GM18508 (cell line): ENCODE measurements at regions not wholly inside any gene's neighbourhood (a gene's known extent, or its start where the extent isn't known, plus 50 kb on each side); places are given as distances from the start of the nearest gene placed in this dataset.
"Not testable (repeated sequence)": the region's sequence is repeated elsewhere in the genome, so short reads cannot be mapped to it uniquely, and the experiment has no call there.

Experiments
- ATAC-seq: cut with Tn5 transposase; IDR thresholded peaks from one replicate; pipeline ENCODE4 v1.9.1; 2021; ENCODE audit warnings: moderate number of reproducible peaks; ENCODE audit not compliant: insufficient read depth, unreplicated experiment

- ATAC-seq = no peak
Observed at GRCh38 chr9:78127279-78128225, 95.9 kb upstream of the GNAQ start.

GRCh38 chr9:78123808-78124207 is 92.2 kb upstream of the GNAQ start:
- ATAC-seq = no peak

GRCh38 chr9:78122631-78123030 is 91.0 kb upstream of the GNAQ start:
- ATAC-seq = no peak

DNA sequence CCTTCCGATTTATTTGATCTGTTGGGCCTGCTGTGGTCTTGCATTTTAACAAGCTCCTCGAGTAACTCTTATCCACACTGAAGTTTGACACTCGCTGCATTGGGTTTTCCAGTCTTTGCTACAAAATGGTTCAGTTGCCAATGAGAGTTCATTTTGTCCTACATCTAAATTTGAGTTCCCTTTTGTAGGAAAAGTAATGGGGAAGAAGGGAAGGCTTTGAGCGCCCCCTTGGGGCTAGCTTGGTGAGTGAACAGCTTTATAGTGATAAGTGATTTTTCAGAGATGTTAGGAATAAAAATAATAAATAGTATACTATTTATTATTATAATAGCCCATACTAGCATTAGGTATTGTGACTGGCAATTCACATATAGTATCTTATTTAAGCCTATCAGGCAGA is 89.9 kb upstream of the GNAQ start:
- no peak for ATAC-seq

- ATAC-seq = peak; percentile 90
Observed at GRCh38 chr9:78118742-78119473, 87.3 kb upstream of the GNAQ start.

GRCh38 chr9:78115073-78115472 is 83.5 kb upstream of the GNAQ start:
- no peak for ATAC-seq

DNA sequence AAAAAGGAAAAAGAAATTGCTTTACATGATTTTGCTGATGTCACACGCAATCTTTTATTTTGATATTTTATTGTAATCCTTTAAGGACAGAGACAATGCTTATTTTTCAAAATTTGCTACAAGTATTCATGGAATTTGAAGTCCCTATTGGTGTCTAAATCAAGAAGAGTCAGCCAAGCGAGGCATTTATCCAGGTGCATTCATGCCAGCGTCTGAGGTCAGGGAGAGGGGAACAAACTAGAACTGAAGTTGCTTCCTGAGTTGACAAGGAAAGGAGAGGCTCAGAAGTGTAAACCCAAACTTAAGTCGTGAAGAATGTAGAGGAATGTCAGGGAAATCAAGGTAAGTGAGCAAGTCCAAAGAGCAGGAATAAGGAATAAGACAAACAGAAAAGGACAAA is 83.0 kb upstream of the GNAQ start:
- ATAC-seq = no peak

- ATAC-seq = no peak
Observed at GRCh38 chr9:78112406-78112805, 80.8 kb upstream of the GNAQ start.

- no peak for ATAC-seq
Observed at GRCh38 chr9:78112004-78112403, 80.4 kb upstream of the GNAQ start.

GRCh38 chr9:78109075-78109474 is 77.5 kb upstream of the GNAQ start:
- no peak for ATAC-seq

GRCh38 chr9:78106586-78106985 is 75.0 kb upstream of the GNAQ start:
- ATAC-seq = not testable (repeated sequence)

DNA sequence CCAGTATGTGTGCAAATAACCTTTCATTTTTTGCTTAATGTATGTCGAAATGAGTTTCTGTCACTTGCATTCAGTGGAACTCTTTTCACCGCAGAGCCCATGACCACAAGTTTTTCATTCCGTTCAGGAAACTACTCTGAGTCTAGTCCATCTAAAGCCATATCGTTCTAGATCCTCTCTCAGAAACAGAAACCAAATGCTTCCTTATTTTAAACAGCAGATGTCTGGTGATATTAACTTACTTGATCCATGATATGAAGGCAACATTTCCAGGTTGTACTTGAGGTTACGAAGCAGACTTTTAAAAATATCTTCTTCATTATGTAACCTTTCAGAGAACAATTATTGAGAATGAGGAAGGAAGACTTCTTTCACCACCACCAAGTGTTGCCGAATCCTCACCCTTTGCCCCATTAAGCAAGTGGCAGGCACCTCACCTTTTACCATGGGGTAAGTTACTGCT is 72.4 kb upstream of the GNAQ start:
- ATAC-seq = no peak

DNA sequence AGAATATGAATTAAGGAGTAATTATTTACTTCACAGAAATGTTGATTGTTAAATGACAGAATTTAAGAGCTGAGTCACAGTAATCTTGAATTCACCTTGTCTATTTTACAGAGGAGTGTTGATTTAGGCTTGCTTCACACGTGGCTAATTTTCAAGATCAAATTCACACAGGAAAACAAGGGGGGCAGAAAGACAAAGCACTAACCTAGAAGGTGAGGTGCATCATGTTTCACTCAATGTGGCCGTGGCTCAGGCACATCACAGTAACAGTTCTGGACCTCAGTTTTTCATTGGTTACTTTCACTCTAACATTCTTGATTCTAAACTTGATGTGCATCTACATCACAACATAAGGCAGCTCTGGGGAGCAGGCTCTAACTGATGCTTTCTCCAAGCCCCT is 69.6 kb upstream of the GNAQ start:
- ATAC-seq = no peak

DNA sequence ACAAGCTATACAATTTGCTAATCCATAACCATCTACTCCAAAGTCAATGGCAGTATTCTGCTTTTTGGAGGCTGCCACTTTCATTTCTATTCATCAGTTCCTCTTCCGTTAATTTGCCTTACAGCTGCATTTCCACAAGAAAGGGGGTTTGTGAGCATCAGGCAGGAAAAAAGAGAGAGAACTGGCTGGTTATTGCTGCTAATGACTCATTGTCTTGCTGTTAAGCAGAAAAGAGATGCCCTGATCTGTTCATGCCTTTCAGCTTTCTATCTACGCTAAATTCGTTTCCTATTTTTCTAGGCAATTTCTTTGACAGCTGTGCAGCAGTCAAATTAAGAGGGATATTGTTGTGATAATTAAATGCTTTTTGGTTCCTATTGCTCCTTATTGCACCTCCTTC is 65.9 kb upstream of the GNAQ start:
- ATAC-seq = no peak

GRCh38 chr9:78091731-78092130 is 60.1 kb upstream of the GNAQ start:
- no peak for ATAC-seq

DNA sequence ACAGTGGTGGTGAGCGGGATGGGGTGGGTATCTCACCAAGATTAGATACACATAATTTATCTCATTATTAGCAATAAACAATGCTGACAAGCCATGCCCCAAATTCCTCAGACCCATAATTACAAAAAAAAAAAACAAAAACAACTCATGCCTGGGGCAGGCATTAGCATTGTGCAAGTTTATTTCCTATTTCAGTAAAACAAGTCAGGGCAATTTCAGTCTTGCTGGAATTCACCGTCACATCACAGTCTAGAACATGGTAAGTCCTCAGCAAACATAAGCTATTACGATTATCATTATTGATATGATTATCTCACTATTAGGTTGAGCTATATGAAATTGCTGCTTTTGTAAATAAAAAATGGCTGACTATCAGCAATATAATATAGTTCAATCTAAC is 57.5 kb upstream of the GNAQ start:
- no peak for ATAC-seq

GRCh38 chr9:78088190-78088589 is 56.6 kb upstream of the GNAQ start:
- ATAC-seq = not testable (repeated sequence)
